ENCODE measurements at regions not wholly inside any gene's neighbourhood (a gene's known extent, or its start where the extent isn't known, plus 50 kb on each side); places are given as distances from the start of the nearest gene placed in this dataset.

DNA sequence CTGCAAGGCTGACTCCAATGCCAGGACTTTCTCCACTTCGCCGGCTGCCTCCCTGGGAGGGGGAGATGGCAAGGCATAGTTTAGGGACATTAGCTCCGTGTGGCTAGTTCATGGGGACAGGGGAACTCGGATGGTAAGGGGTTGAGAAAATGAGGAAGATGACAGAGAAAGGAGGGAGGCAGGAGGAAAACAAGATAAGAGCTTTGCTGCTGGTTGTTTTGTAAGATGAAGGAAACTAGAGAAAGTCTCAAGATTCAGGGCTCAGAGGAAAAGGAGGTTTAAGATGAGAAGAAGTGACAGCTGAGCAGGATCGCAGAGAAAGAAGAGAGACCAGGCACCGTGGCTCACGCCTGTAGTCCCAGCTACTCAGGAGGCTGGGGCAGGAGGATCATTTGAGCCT lies 180.9 kb upstream of the RREB1 start:
- no peaks in the 10 kb centered on the region for H3K27me3 ChIP-seq (replicated peaks)
- no peak for DNase-seq (ENCODE audit: low read depth in 1 of 2, low spot score in 2 of 2)
- no peak overlapping the region for H3K27ac ChIP-seq
- H3K4me3 ChIP-seq = no peak overlapping the region
- H3K36me3 ChIP-seq = no peaks in the 10 kb centered on the region
- H3K9me3 ChIP-seq (replicated peaks) = no peaks in the 10 kb centered on the region; the same call in 1 of the 2 replicates
- H3K4me1 ChIP-seq (replicated peaks) = no peaks in the 10 kb centered on the region

DNA sequence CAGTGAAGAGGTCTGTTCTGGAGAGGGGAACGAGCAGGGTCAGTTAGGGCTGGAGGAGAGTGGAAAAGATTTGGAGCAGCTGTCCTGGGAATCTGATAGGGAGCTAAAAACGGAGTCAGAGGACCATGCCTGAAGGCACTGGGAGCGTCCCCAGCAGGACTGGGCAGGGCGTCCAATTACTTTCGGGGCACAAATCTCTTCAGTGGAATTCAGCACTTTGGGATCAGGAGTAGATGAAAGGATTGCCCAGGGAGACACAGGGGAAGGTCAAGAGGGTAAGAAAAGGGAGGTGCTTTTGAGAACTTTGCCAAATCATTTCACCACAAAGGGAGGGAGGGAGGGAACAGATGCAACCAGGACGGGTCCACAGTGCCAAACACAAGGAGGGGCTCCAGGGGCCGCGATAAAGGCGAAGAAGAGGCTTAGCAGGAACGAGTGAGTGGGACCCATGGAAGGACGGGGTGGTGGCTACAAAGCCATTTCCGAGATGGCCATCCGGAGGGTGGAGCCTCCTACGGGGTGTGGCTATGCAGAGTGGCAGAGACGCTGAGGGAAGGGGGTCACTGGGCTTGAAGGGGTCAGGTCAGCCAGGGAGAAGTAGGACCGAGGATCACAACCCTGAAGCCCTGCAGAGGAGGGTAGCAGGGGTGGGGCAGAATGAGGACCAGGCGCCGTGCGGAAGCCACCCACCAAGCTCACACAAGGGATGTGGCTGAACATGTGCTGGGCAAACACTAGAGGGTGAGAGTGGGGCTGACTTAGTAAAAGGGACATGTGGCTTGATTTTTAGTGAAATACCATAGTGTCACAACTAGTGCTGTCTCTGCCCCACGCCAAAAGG lies 180.0 kb upstream of the RREB1 start:
- Histone ChIP-seq H3K4me1 (replicated peaks) (no peaks in the 10 kb centered on the region), H3K27ac (no peak overlapping the region), H3K36me3 (no peaks in the 10 kb centered on the region), H3K9me3 (replicated peaks) (no peaks in the 10 kb centered on the region; the same call in 1 of the 2 replicates), H3K27me3 (replicated peaks) (no peaks in the 10 kb centered on the region), H3K4me3 (no peak overlapping the region)
- DNase-seq (ENCODE audit: low read depth in 1 of 2, low spot score in 2 of 2) = no peak

DNA sequence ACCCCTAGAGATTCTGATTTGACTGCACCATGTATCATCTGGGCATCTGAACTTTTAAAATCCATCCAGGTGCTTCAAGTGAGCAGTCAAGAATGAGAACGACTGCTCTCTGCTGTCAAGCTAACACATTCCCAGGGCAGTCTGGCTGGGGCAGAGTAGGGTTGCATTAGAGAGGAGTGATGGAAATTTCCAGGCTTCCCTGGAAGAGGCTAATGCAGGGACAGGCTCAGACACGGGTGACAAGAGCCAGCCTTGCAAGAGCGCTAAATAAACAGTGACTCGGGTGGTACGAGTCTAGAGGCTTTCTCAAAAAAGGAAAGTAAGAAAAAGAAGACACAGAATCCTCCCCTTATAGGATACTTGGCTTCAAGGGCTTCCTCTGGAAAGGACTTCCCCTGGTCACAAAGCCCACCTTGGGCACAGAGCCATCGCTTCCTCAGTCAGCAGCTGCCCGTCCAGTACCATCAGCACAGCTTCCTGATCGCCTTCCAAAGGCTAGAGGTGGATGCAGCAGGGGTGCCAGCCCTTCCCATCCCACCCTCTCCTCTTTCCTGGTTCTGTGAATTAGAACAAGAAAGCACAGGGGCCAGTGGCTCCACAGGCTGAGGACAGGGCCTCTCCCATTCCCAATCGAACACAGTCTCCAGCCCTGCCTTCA lies 177.4 kb upstream of the RREB1 start:
- no peaks in the 10 kb centered on the region for H3K27me3 ChIP-seq (replicated peaks)
- no peaks in the 10 kb centered on the region for H3K36me3 ChIP-seq
- no peak overlapping the region for H3K4me3 ChIP-seq
- no peak overlapping the region for H3K27ac ChIP-seq
- DNase-seq (ENCODE audit: low read depth in 1 of 2, low spot score in 2 of 2) = no peak
- no peaks in the 10 kb centered on the region for H3K4me1 ChIP-seq (replicated peaks)
- H3K9me3 ChIP-seq (replicated peaks) = no peaks in the 10 kb centered on the region; the same call in 1 of the 2 replicates

DNA sequence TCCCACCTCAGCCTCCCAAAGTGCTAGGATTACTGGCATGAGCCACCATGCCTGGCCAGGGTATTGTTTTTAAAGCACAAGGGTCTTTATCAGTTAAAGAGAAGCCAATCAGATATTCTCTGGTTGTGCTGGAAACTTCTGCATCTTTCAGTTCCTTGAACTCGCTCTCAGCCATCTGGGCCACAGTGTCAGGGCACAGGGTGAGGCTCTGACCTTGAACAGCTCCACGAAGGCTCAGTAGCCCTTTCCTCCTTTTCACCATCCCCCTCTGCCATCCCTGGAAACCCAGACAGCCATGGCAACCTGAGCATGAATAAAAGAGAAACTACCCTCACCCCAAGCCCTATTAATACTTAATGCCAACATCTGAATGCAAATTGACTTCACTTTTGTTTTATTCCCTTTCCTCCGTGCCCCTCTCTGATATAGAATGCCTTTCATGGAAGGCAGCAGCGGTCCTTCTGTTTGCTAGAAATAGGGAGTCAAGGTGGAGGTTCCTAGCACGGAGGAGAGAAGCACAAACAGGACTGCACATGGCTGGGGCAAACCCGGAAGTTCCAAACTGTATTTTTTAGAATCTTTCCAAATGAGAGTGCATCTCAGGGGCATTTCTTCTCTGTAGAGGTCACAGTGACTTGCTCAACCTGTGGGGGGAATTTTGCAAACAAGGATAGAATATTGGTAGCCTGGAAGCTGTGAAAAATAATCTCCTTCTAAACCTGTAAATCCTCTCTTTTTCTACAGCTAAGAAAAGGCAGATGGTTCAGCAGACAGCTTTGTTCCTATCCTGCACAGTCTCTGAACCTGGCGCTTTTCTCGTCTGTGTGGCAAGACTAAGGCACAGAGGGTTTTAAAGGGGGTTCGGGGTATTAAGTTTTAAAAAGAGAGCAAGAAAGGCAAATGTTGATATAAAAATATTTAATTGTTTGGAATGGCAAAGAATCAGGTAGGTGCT lies 176.4 kb upstream of the RREB1 start:
- Histone ChIP-seq H3K27me3 (replicated peaks) (no peaks in the 10 kb centered on the region), H3K27ac (no peak overlapping the region), H3K4me1 (replicated peaks) (no peaks in the 10 kb centered on the region), H3K9me3 (replicated peaks) (no peaks in the 10 kb centered on the region; the same call in 1 of the 2 replicates), H3K36me3 (no peaks in the 10 kb centered on the region), H3K4me3 (no peak overlapping the region)
- no peak for DNase-seq (ENCODE audit: low read depth in 1 of 2, low spot score in 2 of 2)

DNA sequence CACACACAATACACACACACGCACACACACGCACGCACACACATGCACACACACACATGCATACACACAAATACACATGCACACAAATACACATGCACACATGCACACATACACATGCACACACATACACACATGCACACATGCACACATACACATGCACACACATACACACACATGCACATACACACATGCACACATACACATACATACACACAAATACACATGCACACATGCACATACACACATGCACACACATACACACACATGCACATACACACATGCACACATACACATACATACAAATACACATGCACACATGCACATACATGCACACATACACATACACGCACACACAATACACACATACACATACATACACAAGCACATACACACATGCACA lies 175.4 kb upstream of the RREB1 start:
- no peaks in the 10 kb centered on the region for H3K36me3 ChIP-seq
- no peak overlapping the region for H3K4me3 ChIP-seq
- no peak for DNase-seq (ENCODE audit: low read depth in 1 of 2, low spot score in 2 of 2)
- H3K9me3 ChIP-seq (replicated peaks) = no peaks in the 10 kb centered on the region
- no peaks in the 10 kb centered on the region for H3K27me3 ChIP-seq (replicated peaks)
- no peaks in the 10 kb centered on the region for H3K4me1 ChIP-seq (replicated peaks)
- H3K27ac ChIP-seq = no peak overlapping the region

DNA sequence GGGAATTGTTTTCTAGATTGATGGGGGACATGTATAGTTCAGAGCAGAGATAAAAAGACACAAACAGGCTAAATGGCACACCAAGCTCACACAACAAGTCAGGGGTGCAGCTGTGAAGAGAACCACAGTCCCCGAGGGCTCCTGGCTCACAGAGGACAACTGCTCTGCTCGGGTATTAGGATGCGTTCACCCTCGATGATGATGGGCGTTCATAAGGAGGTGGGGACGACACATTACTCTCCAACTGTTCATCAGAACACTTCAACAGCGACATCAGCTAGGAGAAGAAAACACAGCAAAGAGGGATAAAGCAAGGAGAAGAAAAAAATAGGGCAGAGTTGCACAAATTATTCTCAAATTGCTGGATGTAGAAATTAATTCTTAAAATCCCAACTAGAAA lies 174.8 kb upstream of the RREB1 start:
- H3K4me1 ChIP-seq (replicated peaks) = no peaks in the 10 kb centered on the region
- H3K36me3 ChIP-seq = no peaks in the 10 kb centered on the region
- no peak overlapping the region for H3K4me3 ChIP-seq
- no peaks in the 10 kb centered on the region for H3K9me3 ChIP-seq (replicated peaks)
- H3K27ac ChIP-seq = no peak overlapping the region
- no peaks in the 10 kb centered on the region for H3K27me3 ChIP-seq (replicated peaks)
- no peak for DNase-seq (ENCODE audit: low read depth in 1 of 2, low spot score in 2 of 2)

DNA sequence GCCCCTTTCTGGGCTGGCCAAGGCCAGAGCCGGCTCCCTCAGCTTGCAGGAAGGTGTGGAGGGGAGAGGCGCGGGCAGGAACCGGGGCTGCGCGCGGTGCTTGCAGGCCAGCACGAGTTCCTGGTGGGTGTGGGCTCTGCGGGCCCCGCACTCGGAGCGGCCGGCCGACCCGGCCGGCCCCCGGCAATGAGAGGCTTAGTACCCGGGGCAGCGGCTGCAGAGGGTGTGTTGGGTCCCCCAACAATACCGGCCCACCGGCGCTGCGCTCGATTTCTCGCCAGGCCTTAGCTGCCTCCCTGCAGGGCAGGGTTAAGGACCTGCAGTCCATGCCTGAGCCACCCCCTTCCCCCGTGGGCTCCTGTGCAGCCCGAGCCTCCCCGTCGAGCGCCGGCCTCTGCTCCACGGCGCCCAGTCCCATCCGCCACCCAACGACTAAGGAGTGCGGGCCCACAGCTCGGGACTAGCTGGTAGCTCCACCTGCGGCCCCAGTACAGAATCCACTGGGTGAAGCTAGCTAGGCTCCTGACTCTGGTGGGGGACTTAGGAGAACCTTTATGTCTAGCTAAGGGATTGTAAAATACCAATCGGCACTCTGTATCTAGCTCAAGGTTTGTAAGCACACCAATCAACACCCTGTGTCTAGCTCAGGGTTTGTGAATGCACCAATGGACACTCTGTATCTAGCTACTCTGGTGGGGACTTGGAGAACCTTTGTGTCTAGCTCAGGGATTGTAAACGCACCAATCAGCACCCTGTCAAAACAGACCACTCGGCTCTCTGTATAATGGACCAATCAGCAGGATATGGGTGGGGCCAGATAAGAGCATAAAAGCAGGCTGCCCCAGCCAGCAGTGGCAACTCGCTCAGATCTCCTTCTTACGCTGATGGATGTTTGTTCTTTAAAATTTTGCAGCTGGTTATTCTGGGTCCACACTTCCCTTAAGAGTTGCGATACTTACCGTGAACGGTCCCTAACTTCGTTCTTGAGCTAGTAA lies 167.4 kb upstream of the RREB1 start:
- no peaks in the 10 kb centered on the region for H3K9me3 ChIP-seq (replicated peaks)
- no peak for DNase-seq (ENCODE audit: low read depth in 1 of 2, low spot score in 2 of 2)

DNA sequence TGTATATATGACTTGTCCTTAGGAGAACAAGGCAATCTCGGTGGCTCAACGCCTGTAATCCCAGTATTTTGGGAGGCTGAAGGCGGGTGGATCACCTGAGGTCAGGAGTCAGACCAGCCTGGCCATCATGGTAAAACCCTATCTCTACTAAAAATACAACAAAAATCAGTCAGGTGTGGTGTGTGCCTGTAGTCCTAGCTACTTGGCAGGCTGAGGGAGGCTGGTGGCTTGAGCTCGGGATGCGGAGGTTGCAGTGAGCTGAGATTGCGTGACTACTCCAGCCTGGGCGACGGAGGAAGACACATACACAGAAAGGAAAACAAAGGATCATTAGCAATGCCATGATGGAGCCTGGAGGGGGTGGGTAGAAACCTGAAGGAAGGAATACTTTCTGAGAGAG lies 166.6 kb upstream of the RREB1 start:
- Histone ChIP-seq H3K27me3 (replicated peaks) (no peaks in the 10 kb centered on the region), H3K9me3 (replicated peaks) (no peaks in the 10 kb centered on the region), H3K27ac (no peak overlapping the region), H3K36me3 (no peaks in the 10 kb centered on the region), H3K4me3 (no peak overlapping the region), H3K4me1 (replicated peaks) (no peaks in the 10 kb centered on the region)
- no peak for DNase-seq (ENCODE audit: low read depth in 1 of 2, low spot score in 2 of 2)

More for the DNA sequence above, 167.4 kb upstream of the RREB1 start:
- H3K36me3 ChIP-seq = no peaks in the 10 kb centered on the region
- H3K27me3 ChIP-seq (replicated peaks) = no peaks in the 10 kb centered on the region
- no peaks in the 10 kb centered on the region for H3K4me1 ChIP-seq (replicated peaks)
- no peak overlapping the region for H3K27ac ChIP-seq
- H3K4me3 ChIP-seq = no peak overlapping the region

DNA sequence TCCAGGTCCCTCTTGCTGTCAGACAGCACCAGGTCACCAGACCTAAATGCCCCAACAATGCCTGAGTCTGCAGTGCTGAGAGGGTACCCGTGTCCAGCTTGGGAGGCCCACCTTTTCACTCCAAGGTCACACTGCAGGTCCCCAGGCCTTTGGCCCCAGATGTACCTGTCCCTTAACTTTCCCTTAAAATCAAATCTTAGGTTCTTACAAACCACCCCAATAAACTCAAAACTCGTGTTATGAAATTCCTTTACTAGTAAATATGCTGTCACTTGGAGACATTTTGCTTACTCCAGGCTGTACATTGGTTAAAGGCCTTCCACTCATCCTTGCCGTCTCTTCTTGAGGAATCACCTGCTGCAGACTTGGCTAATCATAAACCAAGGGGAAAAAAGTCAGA lies 165.7 kb upstream of the RREB1 start:
- Histone ChIP-seq H3K36me3 (no peaks in the 10 kb centered on the region), H3K27ac (no peak overlapping the region), H3K4me3 (no peak overlapping the region), H3K4me1 (replicated peaks) (no peaks in the 10 kb centered on the region), H3K9me3 (replicated peaks) (no peaks in the 10 kb centered on the region), H3K27me3 (replicated peaks) (no peaks in the 10 kb centered on the region)
- DNase-seq (ENCODE audit: low read depth in 1 of 2, low spot score in 2 of 2) = no peak

DNA sequence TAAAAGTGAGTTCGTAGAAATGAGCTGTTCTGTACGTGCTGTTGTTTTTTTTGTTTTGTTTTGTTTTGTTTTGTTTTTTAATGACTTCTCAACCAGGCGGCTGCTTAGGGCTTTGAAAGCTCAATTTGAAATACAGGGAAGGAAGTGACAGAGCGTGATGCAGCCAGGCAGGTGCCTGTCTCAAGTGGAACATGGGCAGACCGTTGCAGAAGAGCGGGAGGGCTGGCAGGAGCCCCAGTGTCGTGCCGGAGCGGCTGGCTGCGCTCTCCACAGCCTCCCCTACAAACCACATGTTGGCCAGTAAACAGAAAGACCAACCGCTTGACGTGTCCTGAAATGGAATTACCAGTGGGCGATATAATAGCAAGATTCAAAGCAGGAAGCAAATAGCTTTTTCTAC lies 164.9 kb upstream of the RREB1 start:
- no peak overlapping the region for H3K4me3 ChIP-seq
- no peak overlapping the region for H3K27ac ChIP-seq
- no peaks in the 10 kb centered on the region for H3K27me3 ChIP-seq (replicated peaks)
- DNase-seq (ENCODE audit: low read depth in 1 of 2, low spot score in 2 of 2) = peak in 1 of 2 experiments; percentile 18
- H3K4me1 ChIP-seq (replicated peaks) = no peaks in the 10 kb centered on the region
- H3K9me3 ChIP-seq (replicated peaks) = no peaks in the 10 kb centered on the region
- no peaks in the 10 kb centered on the region for H3K36me3 ChIP-seq

DNA sequence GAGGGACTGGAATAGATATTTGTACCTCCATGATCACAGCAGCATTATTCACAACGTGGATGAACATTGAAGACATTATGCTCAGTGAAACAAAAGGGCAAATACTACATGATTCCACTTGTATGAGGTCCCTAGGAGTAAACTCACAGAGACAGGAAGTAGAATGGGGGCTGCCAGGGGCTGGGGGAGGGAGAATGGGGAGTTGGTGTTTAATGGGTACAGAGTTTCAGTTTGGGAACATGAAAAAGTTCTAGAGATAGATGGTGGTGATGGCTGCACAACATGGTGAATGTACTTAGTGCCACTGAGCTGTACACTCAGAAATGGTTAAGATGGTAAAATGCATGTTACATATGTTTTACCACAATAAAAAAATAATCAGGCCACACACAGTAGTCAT lies 164.3 kb upstream of the RREB1 start:
- DNase-seq (ENCODE audit: low read depth in 1 of 2, low spot score in 2 of 2) = no peak
- H3K27ac ChIP-seq = no peak overlapping the region
- H3K9me3 ChIP-seq (replicated peaks) = no peaks in the 10 kb centered on the region
- H3K36me3 ChIP-seq = no peaks in the 10 kb centered on the region
- H3K27me3 ChIP-seq (replicated peaks) = no peaks in the 10 kb centered on the region
- H3K4me1 ChIP-seq (replicated peaks) = no peaks in the 10 kb centered on the region
- H3K4me3 ChIP-seq = no peak overlapping the region

DNA sequence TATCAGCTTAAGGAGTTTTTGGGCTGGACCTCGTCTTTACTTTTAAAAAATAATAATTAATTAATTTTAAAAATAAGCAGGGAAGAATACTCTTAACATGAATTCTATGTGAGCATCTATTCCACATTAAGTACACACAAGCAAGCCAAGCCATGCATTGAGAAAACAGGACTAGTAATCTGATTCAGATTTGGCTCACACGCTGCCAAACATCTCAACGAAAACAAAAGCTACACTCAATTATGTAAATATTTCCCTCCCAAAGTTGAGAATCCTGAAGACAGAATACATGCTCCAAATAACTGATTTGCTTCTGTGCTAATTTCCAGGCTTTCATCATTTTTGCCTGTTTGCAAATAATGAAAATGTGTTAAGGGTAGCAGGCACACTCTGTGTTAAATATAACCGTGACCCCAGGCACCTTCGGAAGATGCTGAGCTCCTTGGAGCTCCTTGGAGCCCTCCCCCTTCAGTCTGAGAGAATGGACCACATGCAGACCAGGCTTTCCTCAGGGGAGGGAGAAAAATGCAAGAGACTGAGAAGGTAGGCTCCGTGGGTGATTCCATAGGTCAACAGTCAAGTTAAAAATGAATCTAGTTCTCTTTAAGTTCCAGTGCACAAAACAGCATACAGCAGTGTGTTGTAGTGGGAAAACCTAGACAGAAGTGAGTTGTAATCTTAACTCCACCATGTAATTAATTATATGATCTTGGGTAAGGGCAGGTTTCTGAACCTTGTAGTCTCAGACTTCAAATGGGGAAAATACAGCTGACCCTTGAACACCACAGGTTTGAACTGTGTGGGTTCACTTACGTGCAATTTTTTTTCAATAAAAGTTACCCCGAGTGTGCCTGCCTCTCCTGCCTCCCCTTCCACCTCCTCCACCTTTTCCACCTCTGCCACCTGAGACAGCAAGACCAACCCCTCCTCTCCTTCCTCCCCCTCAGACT lies 161.3 kb upstream of the RREB1 start:
- no peak for DNase-seq (ENCODE audit: low read depth in 1 of 2, low spot score in 2 of 2)
- Histone ChIP-seq H3K4me3 (no peak overlapping the region), H3K27me3 (replicated peaks) (no peaks in the 10 kb centered on the region), H3K36me3 (no peaks in the 10 kb centered on the region), H3K27ac (no peak overlapping the region), H3K4me1 (replicated peaks) (no peaks in the 10 kb centered on the region), H3K9me3 (replicated peaks) (peaks cover 5% of the 10 kb centered on the region; the same call in 1 of the 2 replicates)
